GM18511 (cell line): ENCODE measurements at regions not wholly inside any gene's neighbourhood (a gene's known extent, or its start where the extent isn't known, plus 50 kb on each side); places are given as distances from the start of the nearest gene placed in this dataset.
"Not testable (repeated sequence)": the region's sequence is repeated elsewhere in the genome, so short reads cannot be mapped to it uniquely, and the experiment has no call there.

ENCODE experiments used
- ATAC-seq: cut with Tn5 transposase; IDR thresholded peaks from one replicate; pipeline ENCODE4 v1.9.1; 2021; ENCODE audit warnings: mild to moderate bottlenecking, moderate library complexity; ENCODE audit not compliant: unreplicated experiment

DNA sequence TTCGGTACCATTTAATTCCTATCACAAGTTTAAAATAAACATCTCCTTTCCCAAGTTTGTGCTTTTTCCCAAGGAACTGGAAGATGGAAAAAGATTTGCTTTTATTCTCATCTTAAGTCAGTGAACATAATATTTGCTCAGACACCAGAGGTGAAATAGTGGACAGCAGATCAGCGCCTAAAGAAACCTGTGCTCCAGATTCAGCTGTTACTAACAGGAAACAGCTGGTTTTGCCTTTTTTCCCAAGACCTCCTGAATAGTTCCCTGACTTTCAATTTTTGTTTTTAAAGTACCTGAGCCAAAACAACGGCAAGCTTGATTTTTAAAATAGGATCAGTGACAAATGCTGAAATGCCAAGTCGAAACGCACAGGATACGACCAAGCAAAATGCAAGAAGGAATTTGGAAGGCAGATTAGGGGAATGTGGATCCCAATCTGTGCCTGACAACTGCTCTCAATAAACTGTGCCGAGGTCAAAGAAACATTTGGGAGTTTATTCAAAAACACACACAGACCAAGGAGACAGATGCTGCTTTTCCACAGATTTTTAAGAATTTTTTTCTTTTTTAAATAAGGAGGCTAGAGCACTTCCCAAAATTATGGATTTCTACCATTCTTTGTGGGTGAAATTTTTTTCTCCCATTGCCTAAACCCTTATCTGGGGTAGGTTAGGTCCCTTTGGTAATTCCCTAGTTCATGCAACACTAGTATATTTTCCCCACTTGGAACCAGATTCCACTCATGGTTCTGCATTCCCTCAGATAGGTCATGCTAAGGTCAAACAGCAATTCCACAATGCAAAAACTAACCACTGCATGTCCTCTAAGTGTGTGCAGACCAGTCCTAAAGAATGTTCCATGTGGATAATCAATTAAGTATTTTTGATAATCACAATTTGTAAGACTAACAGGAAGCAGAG lies 121.5 kb upstream of the PDE1A start:
- ATAC-seq = no peak

DNA sequence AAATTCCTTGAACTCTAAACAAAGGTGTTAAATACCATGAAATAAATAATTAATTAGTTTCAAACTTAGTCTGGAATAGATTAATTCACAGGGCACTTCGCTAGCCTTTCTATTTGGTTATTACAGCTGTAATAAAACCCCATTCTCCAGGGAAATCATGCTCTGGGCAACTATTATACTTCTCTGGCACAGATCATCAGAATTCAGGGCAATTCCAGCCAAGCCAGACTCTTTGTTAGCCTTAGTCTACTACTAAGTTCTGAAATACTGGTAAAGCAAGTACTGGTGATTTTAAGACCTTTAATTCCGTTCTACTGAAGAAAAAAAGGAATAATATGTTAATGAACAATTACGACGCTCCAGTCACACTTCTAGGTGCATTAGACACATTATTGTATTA lies 123.4 kb upstream of the PDE1A start:
- ATAC-seq = no peak

- ATAC-seq = not testable (repeated sequence)
Measured at GRCh38 chr2:182552232-182552631, 125.4 kb upstream of the PDE1A start.

- ATAC-seq = not testable (repeated sequence)
Measured at GRCh38 chr2:182552785-182553184, 125.9 kb upstream of the PDE1A start.

DNA sequence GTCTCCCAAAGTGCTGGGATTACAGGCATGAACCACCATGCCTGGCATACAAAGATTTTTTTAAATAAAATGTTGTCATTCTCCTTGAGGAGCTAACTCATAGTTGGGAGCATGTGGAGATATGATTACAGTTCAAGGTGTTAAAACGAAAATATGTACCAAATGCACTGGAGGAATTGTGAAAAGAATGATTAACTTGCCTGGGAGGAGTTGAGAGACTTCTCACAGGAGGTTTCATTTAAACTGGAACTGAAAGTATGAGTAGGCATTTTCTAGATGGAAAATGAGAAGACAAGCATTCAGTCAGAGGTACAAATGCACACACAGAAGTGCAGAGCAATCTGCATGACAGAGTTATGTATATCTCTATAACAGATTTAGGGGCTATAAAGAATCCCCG lies 126.6 kb upstream of the PDE1A start:
- ATAC-seq = peak; percentile 99

- no peak for ATAC-seq
Measured at GRCh38 chr2:182554950-182555349, 128.1 kb upstream of the PDE1A start.

- ATAC-seq = no peak
Measured at GRCh38 chr2:182558564-182558963, 131.7 kb upstream of the PDE1A start.

DNA sequence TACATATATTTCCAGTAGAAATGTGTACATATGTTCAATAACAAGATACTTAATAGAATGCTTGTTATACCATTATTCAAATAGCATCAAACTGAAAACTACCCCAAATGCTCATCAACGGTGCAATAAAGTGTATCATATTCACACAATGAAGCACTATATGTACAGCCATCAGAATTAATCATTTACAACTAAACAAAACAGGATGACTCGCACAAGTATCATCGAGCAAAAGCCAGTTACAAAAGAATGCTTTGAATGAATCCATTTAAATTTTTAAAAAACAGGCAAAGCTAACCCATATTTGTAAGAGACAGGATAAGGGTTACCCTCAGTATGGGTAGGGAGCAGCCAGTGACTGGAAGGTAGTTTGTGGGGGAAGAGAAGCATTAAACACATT lies 132.8 kb upstream of the PDE1A start:
- ATAC-seq = no peak

DNA sequence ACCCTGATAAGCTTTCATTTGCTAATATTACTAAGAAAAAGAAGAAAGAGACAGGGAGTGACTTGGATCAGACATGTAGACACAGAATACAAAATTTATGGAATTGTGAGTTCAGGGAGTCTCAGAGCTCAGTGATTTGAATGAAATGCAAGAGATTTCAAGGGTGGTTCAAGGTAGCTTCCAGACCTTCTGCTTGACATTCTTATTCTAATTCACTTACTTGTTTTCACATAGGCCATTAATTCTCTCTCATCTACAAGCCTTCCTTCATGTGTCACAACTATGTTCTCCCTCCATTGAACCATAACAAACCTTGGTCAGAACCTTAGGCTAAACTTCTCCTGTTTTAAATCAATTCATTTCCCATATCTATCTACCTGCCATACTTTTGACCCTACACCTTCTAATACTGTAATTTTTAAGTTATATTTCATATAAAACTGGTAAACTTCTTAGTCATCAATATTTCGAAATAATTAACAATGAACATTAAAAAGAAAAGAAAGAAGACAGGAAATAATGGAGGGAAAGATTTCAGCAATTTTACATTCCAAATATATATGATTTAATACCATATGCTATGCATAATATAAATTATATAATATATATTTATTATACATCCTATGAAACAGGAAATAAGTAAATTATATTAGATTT lies 139.2 kb upstream of the PDE1A start:
- no peak for ATAC-seq

DNA sequence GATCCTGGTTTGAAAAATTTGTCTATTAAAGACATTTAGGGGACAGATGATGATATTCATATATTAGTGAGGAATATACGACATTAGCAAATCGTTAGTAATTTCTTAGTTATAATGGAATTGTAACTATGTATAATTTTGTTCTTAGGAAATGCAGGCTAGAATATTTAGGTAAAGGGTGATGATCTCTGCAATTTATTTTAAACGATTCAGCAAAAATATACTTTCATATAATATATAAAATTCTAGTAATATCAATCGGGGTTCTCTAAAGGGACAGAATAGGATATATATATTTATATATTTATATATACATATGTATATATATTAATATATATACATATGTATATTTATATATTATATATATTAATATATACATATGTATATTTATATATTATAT lies 142.5 kb upstream of the DNAJC10 start:
- ATAC-seq = no peak

- no peak for ATAC-seq
Measured at GRCh38 chr2:182577816-182578215, 138.2 kb upstream of the DNAJC10 start.

DNA sequence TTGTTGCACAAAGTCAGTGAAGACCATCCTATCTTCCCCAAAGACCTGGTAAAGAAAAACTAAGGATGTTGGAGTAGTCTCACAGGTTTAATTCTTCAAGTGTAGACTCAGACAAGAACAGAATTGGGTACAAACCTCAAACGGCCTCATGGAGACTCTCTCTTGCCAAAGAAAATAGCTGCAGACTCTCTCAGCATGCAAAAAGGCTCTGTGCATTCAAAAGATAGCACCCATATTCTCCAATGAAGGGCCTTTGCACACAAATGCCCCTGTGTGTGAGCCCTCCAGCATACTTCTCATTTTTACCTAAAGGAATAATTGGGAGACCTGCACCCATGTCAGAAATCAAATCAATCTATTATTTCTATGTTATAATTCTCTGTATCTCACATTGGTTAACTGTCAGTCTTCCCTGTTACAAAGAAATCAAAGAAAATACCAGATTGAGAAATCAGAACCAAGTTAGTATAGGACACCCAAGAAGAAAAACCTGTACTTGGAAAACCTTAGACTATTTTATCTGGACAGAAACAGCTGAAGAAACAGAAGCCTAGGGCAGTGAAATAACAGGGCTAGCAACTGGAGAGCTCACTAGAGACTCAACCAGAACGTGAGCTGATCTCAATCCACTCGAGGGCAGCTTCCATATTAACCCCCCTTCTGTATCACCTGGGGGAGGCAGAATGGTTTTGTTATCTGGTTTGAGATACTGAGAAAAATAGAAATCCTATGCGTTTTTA lies 134.7 kb upstream of the DNAJC10 start:
- ATAC-seq = no peak

GRCh38 chr2:182584462-182584861 lies 131.6 kb upstream of the DNAJC10 start:
- no peak for ATAC-seq

GRCh38 chr2:182585001-182585400 lies 131.1 kb upstream of the DNAJC10 start:
- ATAC-seq = no peak

- ATAC-seq = no peak
Measured at GRCh38 chr2:182585430-182585829, 130.6 kb upstream of the DNAJC10 start.

- peak; percentile 81 for ATAC-seq
Measured at GRCh38 chr2:182586426-182586825, 129.6 kb upstream of the DNAJC10 start.

GRCh38 chr2:182587831-182588230 lies 128.2 kb upstream of the DNAJC10 start:
- no peak for ATAC-seq

- ATAC-seq = no peak
Measured at GRCh38 chr2:182589121-182589520, 126.9 kb upstream of the DNAJC10 start.

DNA sequence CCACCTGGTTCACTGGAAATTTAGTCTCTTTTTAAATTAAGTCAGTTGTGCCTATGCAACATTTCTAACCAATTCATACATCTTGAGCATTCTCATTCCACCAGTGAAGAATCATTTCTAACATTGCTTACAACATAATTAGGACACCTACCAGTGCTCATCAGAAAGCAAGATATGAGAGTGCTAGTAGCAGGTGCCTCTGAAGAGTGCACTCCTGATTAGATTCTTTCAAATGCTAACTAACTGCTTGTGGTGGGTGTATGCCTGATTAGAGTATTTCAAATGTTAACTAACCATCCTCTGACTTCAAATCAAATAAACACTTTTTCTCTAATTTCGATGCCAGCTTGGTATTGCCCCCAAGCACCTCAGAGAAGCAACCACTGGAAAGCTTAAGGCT lies 124.3 kb upstream of the DNAJC10 start:
- ATAC-seq = no peak

- ATAC-seq = no peak
Measured at GRCh38 chr2:182592691-182593393, 123.2 kb upstream of the DNAJC10 start.

DNA sequence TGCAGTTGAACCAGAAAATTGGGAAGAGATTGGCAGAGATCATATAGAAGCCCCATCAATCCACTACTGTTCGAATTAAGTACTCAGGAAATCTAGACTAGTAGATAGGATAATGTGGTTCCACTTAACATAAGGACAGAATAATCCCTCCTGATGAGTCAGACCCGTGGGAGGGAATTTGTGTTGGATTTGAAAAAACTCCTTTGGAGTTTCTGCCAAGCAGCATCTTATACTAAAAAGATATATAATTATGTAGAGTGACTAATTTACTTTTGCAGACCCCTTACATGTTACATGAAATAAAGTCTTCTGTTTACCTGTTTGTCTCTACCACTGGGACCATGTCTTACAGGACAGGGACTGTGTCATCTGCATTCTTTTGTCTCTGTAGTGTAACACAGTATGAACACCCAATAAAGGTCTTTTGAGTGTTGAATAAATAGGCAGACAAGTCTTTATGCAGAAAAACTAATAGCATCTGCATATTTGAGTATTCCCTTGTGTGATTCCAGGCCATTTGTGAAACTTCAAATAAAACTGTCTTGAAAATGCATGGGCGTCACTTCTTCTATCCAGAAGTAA lies 122.6 kb upstream of the DNAJC10 start:
- ATAC-seq = no peak
